Neural progenitor cell (in vitro differentiated cells): ENCODE measurements at regions not wholly inside any gene's neighbourhood (a gene's known extent, or its start where the extent isn't known, plus 50 kb on each side); places are given as distances from the start of the nearest gene placed in this dataset.

Experiments used
- EZH2 ChIP-seq: fragments of 200-600 bp; sonication (generic); IDR thresholded peaks from 2 replicates; pipeline ENCODE4 v1.6.1; 2017; ENCODE audit warnings: antibody characterized with exemption, mild to moderate bottlenecking, moderate library complexity
- EZH2phosphoT487 ChIP-seq: fragments of 200-600 bp; sonication (generic); IDR thresholded peaks from 2 replicates; pipeline ENCODE4 v1.6.1; 2017; ENCODE audit warnings: antibody characterized with exemption
- TF ChIP-seq, protein P1 (sequence below): fragments of 200-600 bp; sonication (generic); IDR thresholded peaks from 2 replicates; pipeline ENCODE4 v1.5.1; 2017; ENCODE audit warnings: antibody characterized with exemption, mild to moderate bottlenecking

DNA sequence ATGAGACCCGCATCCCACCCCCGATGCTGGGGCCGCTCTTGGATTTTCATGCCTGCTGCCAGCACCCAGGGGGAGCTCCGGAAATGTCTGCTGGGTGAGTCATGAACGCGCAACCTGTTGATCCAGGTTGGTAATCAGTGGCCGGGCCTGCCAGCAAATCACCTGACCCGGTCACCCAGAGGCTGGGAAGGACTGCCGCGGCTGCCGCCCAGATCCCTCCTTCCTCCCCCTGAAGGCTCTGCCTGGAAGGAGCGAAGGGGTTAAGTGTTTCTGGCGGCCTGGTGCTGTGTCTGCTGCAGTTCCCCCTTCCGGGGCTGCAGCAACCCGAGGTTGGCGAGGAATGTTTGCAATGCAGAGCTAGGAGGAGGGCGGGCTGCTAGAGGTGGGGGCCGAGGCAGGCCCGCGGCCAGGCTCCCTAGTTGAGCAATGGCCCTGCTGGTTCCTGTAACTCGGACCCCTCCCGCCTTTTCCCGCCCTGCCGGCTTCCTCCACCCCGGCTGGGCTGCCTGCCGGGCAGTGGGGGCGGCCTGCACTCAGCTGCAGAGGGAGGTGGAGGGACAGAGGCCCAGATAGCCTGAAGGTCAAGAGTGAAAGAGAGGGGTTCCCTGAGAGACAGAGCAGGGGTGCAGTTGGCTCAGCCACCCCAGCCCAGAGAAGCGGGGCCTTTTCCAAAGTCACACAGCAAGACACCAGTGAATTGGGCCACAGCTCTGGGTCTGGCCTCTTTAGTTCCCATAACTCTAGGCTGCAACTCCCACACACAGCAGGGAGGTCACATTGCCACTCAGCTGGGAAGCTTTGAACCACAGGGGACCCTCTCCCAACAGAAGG lies 156.3 kb upstream of the IER5L start:
- TF ChIP-seq EZH2phosphoT487 (no peak), EZH2 (no peak)
- TF ChIP-seq, protein P1, sequence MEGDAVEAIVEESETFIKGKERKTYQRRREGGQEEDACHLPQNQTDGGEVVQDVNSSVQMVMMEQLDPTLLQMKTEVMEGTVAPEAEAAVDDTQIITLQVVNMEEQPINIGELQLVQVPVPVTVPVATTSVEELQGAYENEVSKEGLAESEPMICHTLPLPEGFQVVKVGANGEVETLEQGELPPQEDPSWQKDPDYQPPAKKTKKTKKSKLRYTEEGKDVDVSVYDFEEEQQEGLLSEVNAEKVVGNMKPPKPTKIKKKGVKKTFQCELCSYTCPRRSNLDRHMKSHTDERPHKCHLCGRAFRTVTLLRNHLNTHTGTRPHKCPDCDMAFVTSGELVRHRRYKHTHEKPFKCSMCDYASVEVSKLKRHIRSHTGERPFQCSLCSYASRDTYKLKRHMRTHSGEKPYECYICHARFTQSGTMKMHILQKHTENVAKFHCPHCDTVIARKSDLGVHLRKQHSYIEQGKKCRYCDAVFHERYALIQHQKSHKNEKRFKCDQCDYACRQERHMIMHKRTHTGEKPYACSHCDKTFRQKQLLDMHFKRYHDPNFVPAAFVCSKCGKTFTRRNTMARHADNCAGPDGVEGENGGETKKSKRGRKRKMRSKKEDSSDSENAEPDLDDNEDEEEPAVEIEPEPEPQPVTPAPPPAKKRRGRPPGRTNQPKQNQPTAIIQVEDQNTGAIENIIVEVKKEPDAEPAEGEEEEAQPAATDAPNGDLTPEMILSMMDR: no peak
